ENCODE measurements at regions not wholly inside any gene's neighbourhood (a gene's known extent, or its start where the extent isn't known, plus 50 kb on each side); places are given as distances from the start of the nearest gene placed in this dataset.
"Not testable (repeated sequence)": the region's sequence is repeated elsewhere in the genome, so short reads cannot be mapped to it uniquely, and the experiment has no call there.

DNA sequence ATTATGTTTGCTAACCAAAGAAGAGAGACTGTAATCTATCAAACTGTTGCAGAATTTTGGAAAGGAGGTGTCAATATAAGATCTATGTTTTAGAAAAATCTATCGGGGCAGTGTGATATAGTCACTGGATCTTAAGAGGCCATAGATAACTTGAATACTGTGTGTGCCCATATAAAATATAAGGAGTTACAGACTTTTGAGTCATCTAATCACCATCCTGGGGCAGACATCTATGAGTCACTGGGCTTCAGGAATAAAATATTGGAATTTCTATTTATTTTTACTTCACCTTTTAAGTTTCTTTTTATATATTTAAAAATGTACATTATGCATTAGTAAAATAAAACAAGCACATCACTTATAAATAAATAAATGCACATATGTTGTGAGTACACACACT, 509.3 kb upstream of the MAN1A1 start:
- DNase-seq, result no peak

DNA sequence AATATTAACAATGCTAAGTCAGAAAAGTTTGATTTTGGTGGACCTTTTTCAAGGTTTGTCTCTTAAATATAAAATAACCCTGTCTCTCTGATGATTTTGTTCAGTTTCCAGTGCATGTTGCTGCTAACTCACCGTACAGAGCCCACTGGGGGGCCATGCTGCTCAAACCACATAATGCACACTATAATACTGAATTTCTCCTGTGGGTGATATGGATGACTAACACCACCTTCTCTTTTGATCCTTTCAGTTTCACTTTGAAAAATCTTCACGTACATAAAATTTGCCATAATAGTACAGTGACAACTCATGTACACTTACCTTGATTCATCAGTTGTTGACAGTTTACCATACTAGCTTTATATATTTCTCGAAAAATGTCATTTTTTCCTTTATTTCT, 506.6 kb upstream of the MAN1A1 start:
- no peak for DNase-seq

DNA sequence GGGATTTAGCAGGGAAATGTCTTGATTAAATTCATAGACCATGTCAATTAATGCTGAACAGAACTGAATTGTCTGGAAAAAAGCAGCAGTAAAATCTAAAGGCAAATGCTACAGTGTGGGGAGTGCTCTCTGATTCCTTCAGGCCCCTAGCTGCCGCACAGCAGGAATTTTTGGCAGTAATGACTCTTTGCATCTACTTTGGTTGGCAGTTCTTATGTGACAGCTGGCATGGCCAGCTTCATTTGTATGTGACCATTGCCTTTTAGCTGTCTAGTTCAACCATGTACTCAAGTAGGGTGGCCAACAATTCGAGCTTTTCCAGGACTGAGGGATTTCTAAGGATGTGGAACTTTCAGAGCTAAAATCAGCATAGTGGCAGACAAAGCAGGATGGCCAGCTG, 499.1 kb upstream of the MAN1A1 start:
- DNase-seq, result no peak

DNA sequence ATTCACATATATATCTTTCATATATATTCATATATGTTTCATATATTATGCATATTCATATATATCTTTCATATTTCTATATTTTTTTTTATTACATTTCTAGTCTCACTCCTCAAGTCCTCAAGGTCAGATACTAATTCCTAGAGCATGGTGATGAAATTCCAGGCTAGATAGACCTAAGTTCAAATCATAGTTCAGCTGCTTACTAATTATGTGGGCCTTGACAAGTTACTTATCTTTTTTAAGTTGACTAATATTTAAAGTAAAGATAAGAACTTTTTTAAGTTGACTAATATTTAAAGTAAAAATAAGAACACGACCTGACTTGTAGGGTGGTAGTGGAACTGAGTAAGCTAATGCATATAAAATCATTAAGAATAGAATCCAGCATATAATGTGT, 495.6 kb upstream of the MAN1A1 start:
- DNase-seq, result no peak

DNA sequence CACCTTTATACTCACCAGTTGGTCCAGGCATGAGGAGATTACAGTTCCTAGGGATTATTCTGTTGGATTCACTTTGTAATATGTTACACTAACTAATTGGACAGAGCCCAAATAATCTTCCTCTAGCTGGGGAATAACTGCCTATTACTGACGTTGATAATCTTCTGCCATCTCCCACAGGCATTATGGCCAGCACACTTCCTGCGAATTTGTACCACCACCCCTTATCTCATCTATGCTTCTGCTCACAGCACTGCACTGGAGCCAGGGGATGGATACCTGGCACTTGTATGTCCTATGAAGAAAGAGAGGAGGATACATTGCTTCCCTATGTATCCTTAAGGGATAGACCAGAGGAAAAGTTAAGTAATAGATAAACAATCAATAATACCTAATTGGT, 494.8 kb upstream of the MAN1A1 start:
- DNase-seq, result no peak

DNA sequence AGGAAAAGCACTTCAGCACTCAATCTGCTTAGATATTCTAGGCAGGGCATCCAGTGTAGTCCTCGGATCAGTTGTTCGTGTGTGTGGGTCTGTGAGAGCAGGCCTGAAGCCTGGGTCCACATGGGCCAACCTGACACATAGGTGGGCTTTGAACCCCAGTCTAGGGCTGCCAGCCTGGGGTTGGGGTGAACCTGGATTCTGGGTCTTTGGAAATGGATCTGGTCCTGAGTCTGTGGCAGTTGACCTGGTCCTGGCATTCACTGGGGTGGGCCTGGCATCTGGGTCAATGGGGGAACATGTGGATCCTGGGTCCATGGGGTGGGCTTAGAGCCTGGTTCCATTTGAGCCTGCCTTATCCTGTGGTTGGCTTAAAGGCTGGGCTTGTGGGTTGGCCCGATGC, 492.6 kb upstream of the MAN1A1 start:
- DNase-seq, result no peak

DNA sequence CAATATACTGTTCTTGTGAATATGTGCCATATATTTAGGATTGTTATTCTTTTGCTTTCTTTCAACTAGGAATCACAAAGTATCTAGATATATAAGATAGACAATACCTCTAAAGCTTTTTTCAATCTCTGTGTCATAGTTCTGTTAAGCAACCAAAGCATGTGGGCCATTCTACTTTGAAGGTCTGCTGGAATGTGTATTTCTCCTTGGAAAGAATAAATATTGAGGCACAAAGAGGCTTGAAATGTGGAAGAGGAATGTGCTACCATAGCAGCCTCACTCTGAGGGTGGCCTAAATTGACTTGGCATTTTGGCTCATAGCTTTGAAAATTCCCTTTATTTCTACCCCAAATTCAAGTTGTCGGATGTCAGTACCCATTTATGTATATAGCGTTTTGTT, 488.5 kb upstream of the MAN1A1 start:
- no peak for DNase-seq

DNA sequence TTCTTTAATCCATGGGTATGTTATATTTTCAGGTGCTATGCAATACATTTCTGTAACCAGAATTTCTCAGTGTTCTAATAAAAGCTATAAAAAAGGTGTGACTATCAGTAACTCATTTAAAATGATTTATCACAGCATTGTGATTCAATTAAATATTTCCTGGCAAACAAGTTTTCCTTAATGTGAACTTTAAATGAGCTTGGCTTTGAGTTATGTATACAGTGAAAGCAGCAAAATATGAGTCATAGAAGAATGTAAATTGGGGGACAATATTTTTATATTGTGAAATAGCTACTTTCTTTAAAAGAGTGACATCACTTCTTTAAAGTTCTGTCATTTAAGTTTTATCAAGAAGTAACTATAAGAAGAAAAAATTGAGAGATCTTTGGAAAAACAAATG, 484.9 kb upstream of the MAN1A1 start:
- no peak for DNase-seq

DNA sequence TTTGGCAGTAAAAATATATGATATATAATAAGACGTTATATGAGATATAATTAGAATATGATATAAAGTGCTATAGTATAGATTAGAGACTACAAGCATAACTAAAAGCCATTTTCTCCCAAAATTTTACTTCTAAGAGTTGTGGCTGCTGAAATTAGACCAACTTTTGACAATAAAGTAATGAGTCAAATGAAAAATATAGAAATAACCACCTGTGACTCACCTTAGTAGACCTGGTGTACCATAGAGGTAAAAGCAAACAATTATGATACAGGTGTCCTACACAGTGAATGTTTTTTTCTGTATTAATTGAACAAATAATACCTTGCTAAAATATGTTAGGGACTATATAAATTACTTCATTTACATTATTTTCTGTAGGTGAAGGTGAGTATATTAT, 482.9 kb upstream of the MAN1A1 start:
- no peak for DNase-seq

DNA sequence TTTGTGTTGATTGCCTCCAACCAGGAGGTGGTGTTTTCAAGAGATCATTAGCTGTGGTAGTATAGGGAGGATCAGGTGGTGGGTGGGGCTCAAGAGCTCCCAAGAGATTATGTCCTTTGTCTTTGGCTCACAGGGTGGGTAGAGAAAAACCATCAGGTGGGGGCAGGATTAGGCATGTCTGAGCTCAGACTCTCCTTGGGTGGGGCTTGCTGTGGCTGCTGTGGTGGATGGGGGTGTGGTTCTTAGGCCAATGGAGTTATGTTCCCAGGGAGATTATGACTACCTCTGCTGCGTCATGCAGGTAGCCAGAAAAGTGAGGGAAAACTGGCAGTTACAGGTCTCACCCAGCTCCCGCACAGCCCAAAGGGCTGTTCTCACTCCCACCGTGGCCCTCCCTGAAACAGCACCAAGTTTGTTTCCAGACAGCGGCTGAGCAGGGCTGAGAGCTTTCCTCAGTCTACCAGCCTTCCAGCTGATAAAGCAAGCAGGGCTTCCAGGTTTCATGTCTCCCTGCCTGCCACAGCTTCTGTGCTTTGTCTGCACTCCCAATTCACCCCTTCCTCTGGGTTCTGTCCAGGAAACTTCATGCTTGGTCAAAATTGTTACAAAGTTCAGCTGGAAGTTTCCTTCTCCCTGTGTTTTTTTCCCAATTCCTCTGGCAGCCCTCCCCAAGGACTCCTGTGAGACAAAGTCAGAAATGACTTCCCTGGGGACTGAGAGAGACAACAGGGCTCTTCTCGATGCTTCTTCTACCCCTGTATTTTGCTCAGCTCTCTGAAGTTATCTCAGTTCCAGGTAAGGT, 481.1 kb upstream of the MAN1A1 start:
- DNase-seq, result no peak

DNA sequence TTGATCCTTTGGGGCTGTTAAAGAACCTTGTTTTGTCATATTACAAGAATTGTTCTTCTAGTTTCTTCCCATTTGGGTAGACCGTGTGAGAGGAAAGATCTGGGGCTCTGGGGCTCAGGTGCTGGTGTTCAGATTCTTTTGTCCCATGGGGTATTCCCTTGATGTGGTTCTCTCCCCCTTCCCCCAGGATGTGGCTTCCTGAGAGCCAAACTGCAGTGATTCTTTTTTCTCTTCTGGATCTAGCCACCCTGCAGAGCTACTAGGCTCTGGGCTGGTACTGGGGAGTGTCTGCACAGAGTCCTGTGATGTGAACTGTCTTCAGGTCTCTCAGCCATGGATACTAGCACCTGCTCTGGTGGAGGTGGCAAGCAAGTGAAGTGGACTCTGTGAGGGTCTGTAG, 480.5 kb upstream of the MAN1A1 start:
- DNase-seq, result no peak

DNA sequence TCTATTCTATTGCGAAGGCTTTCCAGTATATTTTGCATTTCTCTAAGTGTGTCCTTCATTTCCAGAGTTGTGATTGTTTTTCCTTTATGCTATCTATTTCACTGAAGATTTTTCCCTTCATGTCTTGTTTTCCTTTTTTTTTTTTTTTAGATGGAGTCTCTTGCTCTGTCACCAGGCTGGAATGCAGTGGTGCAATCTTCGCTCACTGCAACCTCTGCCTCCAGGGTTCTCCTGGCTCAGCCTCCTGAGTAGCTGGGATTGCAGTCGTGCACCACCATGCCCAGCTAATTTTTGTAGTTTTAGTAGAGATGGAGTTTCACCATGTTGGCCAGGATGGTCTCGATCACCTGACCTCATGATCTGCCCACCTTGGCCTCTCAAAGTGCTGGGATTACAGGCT, 479.9 kb upstream of the MAN1A1 start:
- DNase-seq, result not testable (repeated sequence)

DNA sequence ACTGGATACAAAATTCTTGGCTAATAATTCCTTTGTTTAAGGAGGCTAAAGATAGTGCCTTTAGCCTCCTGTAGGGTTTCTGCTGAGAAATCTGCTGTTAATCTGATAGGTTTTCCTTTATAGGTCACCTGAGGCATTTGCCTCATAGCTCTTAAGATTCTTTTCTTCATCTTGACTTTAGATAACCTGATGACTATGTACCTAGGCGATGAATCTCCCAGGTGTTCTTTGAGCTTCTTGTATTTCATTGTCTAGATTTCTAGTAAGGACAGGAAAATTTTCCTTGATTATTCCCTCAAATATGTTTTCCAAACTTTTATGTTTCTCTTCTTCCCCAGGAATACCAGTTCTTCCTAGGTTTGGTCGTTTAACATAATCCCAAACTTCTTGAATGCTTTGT, 479.4 kb upstream of the MAN1A1 start:
- no peak for DNase-seq

DNA sequence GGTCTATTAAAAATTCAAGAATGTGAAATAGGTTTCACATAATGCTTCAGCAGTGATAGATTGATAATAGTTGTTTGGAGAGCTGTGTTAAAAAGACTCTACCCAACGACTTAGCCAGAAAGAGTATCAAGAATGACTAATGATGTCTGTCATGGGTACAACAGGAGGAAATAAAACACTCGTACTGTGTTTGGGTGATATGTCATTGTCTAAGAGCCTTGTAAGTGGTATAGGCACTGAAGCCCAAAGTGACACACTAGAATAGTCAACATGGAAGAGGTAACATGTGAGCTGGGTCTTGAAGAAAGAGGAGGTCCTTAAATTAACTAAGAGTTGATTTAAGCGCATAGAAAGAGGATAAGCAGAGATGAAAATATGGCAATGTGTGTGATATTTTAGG, 471.8 kb upstream of the MAN1A1 start:
- no peak for DNase-seq

DNA sequence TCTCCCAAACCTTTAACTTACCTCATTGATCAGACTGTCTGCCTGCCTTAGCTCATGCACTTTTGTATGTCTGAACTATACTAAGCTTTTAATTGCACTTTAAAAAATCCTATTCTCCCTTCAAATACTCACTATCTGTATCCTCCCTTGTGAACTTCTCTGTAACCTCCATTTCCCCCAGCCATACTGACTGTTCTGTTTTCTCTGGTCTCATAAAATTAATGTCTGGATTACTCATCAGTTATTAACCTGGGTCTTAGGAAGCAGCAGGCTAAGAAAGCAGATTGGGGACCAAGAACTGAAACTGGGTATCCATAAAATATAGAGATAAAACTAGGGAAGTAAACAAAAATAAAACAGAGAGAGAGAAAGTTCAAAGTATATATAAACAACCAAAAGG, 469.3 kb upstream of the MAN1A1 start:
- no peak for DNase-seq

DNA sequence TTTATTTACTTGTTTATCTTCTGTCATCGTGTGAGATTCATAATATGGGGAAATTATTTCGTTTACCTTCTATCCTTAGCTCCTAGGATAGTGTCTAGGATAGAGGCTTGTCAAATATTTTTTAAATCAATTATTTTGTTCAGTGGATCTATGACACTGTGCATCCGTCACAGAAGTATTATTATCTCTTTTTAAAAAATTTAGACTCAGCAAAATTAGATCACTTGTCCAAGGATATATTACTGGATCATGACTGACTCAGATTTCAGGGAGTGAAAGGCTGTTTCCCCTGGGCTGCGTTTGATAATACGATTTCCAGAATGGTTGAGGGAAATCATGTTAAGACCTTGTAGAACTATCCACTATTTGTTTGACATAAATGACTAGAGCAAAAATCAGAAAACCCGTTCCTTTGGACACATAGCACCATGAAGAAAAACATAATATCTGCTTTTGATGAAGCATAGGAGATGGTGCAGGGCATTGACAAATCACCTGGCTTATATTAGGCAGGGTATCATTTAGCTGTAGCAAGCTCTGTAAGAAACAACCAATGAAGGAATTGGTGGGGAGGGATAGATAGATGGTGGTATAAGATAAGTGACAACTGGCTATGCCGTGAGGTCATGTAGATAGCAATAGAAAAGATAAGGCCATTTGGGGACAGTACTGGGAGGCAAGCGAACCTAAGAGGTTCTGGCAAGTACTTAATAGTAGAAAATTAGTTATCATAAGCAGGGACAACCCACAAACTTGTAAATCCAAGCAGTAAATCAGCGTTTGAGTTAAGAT, 465.2 kb upstream of the MAN1A1 start:
- no peak for DNase-seq

DNA sequence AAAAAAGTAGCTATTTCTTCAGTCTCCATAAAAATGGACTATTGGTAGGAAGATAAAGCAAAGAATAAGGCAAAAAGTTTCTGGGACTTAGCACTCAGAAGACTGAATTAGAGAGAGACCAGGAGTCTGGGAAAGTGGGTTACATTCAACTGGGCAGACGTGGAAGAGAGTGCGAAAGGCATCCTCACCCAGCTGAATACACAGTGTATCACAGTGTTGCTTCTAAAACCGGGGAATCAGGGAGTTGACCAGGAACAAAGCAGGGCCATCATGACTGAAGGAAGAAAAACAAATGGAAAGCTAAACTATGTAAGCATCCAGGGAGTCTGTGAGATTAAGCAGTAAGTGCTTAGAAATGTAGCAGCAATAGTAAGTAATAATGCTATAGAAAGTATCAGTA, 452.9 kb upstream of the MAN1A1 start:
- DNase-seq, result no peak

DNA sequence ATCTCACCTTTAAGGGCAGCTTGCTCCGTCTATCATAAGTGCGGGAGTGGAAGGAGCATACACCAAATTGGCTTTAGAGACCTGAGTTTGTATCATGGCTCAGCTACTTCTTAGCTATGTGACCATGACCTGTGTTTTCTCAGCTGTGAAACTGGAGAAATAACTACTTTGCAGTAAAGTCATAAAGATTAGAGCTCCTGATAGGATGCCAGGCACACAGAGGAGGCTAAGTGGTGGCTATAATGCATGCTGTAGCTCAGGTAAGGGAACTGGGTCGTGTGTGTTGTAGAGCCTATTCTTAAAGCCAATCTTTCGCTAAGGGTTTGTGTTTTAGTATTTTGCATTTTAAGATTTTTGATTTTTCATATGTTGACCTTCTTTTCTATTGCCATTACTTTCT, 451.5 kb upstream of the MAN1A1 start:
- DNase-seq, result no peak

DNA sequence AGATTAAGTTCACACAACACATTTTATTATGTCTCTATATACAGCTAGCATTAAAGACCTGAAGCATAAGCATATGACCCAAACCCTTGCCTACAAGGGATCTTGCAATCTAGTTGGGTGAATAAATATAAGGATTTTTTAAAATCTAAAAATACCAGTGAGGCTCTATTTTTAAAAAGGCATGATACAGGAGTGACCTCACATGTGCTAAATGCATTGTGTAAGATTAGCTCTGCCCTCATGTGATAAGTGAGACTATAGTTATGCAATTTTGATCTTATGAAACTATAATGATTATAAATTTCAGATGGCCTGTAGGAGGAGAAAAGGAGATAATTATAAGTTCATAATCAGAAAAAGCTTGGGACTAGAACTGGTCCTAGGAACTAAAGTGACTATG, 451.0 kb upstream of the MAN1A1 start:
- no peak for DNase-seq

DNA sequence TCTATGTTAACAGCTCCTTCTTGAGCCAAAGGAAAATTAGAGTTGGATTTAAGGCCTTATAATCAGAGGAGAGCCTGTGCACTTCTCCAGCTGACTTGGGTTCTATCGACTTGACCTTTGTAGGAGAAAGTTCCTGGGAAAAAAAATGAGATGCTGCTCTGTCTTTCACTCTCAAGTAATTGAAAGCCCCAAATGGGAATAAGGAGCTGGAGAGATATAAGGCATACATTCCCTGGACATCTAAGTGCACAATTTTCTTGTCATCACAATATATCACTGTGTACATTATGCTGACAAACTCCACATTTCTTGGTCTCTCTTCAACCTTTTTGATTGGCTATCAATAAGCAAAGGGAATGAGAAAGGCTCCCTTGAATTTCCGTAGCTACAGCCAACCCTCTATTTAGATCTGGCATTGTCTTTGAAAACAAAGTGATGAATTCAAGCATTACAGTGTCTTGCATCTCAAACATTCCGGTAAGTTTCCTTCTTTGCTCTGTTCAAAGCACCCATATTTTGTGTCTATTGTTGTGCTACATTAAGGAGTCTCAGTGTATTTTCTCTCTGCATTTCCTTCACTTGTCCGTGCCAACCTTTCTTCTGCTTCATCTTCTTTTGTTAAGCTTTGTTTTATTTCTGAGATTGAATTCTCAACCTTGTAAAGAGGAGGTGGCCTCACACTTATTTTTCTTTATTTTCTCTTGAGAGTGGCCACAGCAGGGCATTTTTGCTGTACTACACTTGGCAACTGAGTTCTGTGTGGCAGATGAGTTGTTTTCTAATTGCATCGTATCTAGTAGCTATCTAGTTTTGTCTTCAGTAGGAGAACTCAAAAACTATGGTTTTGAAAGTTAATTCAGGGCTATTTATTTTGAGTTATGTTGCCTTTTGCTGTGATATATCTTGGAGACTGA, 450.3 kb upstream of the MAN1A1 start:
- DNase-seq, result no peak

DNA sequence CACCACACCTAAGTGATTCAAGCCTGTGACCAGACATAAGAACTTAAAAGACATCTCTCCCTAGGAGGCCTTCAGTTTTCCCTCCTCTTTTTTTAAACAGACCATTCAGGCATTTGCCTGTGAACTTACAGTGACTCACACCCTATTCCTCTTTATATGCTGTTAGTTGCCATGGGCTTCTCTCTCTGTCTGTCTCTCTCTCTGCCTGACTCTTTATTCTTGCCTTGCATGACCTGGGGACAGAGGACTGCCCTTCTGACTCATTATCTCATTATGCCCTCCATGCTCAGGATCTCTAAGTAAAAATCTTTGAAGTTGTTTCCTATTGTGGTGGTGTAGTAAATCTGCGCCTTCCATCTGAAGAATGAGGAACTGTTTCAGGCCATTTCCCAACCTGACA, 442.2 kb upstream of the MAN1A1 start:
- no peak for DNase-seq

DNA sequence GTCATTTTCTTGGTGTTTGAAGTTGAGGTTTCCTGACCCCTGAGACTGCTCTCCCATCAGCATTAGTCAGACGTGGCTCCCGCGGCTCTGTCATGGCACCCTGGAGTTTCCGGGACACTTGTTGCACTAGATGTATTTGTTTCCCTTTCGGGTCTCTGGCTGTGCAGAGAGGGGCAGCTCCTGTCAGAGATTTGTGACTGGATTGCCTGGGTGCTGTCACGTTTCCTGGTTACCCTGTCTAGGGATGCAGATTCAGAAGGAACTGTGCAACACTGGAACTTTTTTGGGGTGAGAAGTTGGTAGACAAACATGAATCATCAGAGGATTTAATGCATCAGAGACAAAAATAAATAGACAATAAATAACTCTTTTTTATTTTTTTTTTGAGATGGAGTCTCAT, 431.8 kb upstream of the MAN1A1 start:
- DNase-seq, result no peak

DNA sequence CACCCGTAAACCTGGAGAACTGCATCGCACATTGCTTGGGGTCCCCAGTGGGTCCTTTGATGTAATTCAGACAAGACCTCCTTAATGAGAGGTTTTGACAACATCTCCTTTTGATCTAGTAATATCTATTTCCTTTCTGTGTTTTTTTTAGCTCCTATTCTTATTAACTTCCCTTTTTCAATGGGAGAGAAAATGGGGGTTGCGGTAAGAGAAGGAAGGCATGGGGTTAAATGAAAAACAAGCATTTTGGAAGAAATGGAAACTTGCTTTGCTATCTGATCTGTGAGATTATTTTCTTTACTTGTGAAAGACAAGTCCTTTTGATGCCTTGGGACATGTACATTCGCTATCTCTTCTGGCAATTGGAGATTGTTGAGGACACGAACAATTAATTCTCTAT, 418.6 kb upstream of the MAN1A1 start:
- no peak for DNase-seq

All from activated CD4-positive, alpha-beta T cell treated with anti-CD3 and anti-CD28 coated beads for 1 hour (primary cell).